Right ventricle myocardium superior (tissue), 1 donor: ENCODE measurements at regions not wholly inside any gene's neighbourhood (a gene's known extent, or its start where the extent isn't known, plus 50 kb on each side); places are given as distances from the start of the nearest gene placed in this dataset.
A peak's percentile ranks its signal among the peaks of the same experiment; 100 is the strongest.

Experiments used
- ATAC-seq: fragments of 200-7000 bp; cut with Tn5 transposase; one replicate; pipeline ENCODE4 v1.9.1; 2020; ENCODE audit warnings: mild to moderate bottlenecking; ENCODE audit not compliant: poor library complexity
- DNase-seq: peaks from one replicate; pipeline ENCODE4 v3.0.0-alpha.2; 2020
- intact Hi-C: fragments of 100-400 bp; cut with DNase I; formaldehyde crosslinking; loops from one replicate; pipeline ENCODE4 v1.11.2; 2022
- donor health status: DM: no; HTN: yes; CAD: no; lungs with severe emphysema.

DNA sequence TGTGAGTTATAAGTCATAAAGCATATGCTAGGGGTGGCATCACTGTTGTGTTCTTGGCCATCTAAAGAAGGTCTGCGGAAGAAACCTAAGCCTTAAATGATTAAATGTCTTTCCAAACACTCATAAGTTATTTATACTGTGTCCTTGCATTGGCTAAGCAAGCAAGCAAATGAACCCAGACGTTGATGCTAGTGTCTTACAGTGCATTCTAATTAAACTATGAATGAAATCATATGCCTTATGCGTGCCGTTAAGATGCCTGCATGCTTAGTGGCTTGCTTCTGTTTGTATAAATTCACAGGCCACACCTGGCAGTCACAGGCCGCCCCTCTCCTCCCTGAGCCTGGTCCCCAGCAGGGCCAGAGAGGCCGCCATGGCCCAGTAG is 49.9 kb downstream of the RIN2 start:
- intact Hi-C loops: no loop called here
- ATAC-seq (no peak), DNase-seq (no peak)

DNA sequence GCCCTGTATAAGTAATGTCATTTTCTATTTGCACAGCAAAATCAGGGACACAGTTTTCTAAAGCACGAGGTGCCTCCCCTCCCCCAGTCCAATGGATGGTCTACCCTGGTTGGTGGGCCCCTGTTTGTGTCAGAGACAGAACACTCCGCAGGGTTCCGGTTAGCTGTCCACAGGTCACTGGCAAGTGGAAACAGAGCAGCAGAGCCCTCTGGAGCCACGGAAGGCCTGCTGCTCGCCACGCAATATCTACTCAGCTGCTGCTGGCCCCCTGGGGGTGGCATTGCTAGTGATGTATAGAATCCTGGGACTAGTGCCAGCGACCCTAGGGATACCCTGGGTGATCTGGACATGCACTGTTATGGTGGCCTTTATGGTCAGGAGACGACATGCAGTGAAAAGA is 50.4 kb downstream of the RIN2 start:
- intact Hi-C loops: no loop called here
- no peak for DNase-seq
- no peak for ATAC-seq

DNA sequence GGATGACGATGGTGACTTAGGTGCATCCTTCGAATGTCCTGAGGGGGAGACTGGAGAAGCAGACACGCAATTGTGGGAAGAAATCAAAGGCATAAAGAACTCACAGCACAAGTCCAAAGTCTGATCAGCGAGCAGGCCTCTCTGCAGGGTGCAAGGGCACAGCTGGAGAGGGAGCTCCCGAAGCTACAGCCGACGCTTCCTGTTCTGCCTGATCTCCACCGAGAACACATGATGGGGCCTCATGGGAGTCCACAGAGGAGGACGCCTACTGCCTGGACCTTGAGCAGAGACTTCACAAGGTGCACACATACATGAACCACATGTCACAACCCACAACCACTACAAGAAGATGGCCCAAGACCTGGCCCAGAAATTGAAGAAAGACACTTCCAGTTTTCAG is 51.4 kb downstream of the RIN2 start:
- intact Hi-C loops: no loop called here
- ATAC-seq: no peak
- DNase-seq: no peak

GRCh38 chr20:19811231-19811630 is 53.2 kb downstream of the RIN2 start:
- ATAC-seq (no peak), DNase-seq (no peak)
- intact Hi-C loops: no loop called here

DNA sequence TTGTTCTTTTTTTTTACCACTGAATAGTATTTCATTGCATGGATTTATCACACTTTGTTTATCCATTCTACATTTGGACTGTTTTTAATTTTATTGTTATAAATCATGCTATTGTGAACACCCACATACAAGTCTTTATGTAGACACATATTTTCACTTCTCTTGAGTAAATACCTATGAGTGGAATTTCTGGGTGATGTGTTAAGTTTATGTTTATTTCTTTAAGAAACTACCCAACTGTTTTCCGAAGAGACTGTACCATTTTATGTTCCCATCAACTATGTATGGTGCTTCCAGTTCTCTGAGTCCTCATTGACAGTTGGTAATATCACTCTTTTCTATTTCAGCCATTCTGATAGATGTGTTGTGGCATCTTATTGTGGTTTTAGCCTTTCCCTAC is 54.0 kb downstream of the RIN2 start:
- intact Hi-C loops: no loop called here
- no peak for DNase-seq
- ATAC-seq: no peak

GRCh38 chr20:19812696-19813095 is 54.6 kb downstream of the RIN2 start:
- intact Hi-C loops: no loop called here

DNA sequence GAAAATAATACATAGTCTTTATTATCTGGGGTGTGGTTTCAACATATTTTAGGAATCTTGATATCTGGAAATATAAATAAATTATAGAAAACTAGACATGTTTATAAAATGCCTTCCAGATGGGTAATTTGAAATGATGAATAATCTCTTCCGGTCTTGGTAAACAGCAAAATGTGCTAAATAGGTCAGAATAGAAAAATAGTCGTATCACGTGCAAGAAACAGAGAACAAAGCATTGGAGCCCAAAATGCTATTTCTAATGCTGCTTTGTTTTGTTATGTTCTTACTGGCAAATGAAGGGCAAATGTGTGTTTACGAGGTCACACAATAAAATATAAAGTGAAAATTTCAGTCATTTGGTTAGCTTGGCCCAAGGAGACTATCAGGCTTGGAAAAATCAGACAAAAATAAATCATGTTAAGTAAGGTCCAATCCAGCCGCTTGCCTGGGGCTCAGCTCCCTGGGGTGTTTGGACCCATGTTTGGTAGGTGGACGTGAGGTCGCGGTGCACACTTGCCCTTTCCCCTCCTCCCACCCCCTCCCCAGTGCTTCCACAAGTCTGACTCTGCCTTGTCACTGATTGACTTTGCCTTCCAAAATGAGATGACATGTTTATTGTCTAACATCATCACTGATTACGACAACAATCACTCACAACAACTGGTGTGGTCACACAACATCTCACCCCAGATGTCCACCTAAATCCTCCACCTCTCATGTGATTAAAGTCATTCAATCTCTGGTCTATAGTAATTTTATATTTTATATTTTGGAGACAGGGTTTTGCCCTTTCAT is 56.0 kb downstream of the RIN2 start:
- DNase-seq (no peak), ATAC-seq (no peak)
- intact Hi-C loops: no loop called here

More at GRCh38 chr20:19812696-19813095, 54.6 kb downstream of the RIN2 start:
- DNase-seq: no peak
- ATAC-seq: no peak

DNA sequence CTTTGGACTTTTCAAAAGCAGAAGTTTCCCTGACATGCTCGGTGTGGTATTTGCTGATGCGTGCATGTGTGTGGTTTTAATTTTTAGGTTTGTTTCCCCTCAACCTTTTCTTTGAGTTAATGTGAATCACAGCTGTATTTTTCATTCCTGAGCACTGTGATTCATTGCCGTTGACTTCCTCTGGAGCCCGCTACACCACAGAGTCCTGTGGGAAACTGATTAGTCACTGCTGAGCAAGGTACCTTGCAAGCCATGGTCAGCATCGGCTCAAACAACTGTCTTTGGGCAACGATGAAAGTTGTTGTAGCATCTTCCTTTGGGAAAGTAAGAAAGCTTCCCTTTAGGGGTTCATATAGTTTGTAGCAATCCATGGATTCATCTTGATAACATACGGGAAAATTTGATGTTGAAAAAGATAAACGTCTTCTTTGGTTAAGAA is 57.5 kb downstream of the RIN2 start:
- ATAC-seq (peak; percentile 80), DNase-seq (no peak)
- intact Hi-C loops: no loop called here

DNA sequence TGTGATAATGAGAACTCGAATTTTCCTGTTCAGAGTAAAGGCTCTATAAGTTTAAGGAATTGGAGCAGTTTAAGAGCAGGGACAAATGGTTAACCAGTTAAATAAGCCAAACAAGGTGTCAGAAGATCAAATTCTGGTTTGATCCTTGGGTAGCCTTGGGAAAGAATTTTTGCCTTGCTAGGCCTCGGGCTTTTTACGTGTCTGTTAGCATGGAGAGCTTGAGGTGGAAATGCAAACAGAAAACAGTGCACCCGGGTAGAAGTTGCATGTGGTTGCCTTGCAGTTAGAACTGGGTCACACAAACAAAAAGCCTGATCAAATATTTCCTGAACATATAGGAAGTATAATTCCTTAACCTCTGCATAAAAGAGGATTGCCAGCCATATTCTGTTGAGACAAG is 58.3 kb downstream of the RIN2 start:
- DNase-seq (no peak), ATAC-seq (no peak)
- intact Hi-C loops: no loop called here

DNA sequence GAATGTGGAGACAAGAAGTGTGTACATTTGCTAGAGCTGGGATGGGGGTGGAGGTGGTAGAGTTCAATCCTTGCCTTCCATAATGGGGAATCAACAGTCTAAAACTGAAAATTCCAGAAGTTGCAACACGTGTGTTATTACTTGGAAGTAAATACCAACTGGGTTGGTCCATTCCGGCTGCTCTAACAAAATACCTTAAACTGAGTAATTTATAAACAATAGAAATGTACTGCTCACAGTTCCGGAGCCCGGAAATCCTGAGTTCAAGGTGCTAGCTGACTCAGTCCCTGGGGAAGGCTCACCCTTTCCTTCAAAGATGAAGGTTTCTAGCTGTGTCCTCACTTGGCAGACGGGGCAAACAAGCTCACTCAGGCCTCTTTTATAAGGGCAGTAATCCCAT is 59.0 kb downstream of the RIN2 start:
- DNase-seq (no peak), ATAC-seq (peak; percentile 45)
- intact Hi-C loops: no loop called here

- no peak for DNase-seq
- intact Hi-C loops: no loop called here
- ATAC-seq: no peak
These were observed 61.1 kb downstream of the RIN2 start for GRCh38 chr20:19819149-19819548.

DNA sequence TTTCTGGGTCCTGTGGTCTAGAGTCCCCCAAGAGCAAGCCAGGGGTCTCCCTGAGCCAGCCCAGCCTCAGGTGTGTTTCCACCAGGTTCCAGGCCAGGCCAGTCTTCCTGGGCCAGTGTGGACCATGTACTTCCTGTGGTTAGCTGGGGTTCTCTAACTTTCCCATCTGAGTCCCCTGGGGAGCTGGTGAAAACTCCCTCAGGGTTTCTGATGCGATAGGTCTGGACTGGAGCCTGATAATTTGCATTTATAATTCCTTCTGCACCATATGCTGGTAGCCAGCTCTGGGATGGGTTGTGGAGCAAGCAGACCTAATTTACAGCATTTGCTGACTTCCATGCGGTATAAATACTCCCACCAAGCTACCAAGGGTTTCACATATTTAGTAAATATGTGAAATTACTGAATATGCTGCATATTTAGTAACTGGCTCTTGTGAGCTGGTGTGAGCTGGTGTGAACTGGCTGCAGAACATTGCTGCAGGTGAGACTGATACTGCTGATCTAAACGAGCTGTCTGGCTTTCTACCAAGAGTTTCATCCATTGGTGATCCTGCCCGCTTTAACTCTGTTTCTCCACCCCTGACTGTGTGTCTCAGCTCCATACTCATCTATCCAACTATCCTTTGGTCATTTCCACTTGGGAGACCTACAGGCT is 62.6 kb downstream of the RIN2 start:
- DNase-seq (no peak), ATAC-seq (no peak)
- intact Hi-C loops: no loop called here

DNA sequence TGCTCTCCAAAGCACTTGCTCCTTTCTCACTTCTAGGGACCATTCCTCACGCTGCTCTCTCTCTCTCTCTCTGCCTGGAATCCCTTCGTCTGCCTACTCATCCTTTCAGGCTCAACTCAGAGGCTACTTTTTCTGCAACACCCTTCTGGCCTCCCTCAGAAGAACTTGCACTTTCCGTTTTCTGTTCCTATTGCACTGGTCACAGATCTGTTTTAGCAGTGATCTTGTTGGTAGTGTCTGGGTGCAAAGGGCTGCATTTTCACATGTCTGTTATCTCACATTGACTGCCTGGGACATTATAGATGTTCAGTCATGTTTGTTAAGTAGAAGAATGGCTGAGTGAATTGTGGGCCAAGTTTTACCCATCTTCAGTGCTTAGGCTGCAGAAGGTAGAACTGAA is 63.5 kb downstream of the RIN2 start:
- no peak for ATAC-seq
- no peak for DNase-seq
- intact Hi-C loops: no loop called here

DNA sequence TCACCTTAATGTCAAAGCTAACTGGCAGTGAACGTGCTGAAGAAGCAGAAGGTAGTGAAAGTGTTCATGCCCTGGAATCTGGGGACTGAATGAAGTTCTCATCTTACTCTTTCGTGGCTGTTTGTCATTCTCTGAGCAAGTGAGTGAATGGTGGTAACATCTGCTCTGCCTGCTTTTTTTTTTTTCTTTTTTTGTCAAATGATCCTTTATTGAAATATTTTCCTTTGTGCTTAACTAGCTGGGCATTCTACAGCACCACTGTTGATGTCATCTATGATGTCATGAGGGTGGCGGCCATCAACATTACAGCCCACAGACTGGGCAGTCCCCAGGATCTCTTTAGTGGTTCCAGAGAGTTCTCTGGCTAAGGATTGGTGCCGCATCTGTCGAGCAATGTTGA is 65.2 kb downstream of the RIN2 start:
- intact Hi-C loops: no loop called here
- DNase-seq (no peak), ATAC-seq (no peak)

DNA sequence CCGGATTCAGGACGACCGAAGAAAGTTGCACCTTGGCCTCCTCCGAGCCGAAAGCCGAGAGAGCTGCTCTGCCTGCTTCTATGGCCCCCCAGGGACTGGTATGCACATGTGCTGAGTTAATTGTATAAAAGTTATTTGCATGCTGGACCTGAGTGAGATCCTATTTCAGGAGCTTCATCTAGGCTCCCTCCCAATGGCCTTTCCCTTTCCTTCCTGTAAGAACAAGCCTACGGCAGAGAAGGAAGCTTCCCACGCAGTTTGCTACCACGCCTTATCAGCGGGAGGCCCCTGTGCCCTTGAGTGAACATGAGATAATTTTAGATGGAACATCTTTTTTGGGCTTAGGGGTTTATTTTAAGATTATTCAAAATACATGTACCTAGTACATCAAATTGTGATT is 65.9 kb downstream of the RIN2 start:
- DNase-seq (no peak), ATAC-seq (peak; percentile 63)
- intact Hi-C loops: no loop called here

- intact Hi-C loops: no loop called here
These were observed 66.8 kb downstream of the RIN2 start for GRCh38 chr20:19824861-19825260.

DNA sequence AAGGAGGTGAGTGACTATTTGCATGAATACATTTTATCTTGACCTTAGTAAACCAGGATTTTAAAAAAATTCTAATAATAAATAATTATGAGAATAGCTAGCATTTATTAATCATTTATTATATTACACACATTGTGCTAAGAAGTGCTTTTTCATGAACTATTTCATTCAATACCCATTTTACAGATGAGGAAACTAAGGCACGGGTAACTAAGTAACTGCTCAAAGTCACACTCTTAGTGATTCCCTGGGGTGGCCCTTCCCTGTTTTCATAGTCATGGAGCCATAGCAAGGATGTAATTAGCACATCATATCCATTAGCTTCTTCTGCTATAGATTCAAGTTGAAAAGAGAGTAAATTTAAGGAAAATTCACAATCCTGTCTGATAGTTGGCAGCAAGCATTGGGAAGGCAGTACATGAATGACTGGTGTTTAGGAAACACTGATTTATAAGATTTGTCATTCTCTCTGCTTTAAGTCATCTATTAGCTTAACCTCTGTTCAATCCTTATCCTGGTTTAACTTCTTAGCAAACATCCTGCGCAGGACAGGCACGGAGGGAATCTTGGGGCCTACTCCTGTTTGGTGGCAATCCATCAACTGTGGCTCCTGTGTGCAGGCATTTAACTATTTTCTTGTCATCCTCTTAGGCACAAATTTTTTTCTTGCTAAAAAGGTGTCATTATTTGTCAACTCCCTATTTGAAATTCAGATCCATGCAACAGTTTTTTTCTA is 68.3 kb downstream of the RIN2 start:
- intact Hi-C loops: no loop called here
- DNase-seq (no peak), ATAC-seq (no peak)

More at GRCh38 chr20:19824861-19825260, 66.8 kb downstream of the RIN2 start:
- no peak for DNase-seq
- no peak for ATAC-seq

DNA sequence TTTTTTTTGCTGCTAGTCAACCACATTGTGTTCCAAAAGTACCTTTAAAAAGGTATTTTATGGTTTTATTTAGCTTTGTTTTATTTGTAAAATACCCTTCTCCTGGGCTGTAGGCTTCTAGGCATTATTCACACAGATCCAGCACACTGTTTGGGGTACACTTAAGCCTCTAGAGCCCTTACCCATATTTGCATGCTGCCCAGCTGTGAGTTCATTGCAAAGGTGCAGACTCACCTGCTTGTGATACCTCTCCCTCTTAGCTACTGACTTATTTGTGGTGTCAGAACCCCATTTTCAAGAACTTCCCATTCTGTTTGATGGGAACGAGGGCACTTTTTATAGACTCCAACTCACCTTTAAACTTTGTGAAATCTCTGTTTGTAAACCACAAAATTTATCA is 69.8 kb downstream of the RIN2 start:
- ATAC-seq: no peak
- DNase-seq: no peak
- intact Hi-C loops: no loop called here

DNA sequence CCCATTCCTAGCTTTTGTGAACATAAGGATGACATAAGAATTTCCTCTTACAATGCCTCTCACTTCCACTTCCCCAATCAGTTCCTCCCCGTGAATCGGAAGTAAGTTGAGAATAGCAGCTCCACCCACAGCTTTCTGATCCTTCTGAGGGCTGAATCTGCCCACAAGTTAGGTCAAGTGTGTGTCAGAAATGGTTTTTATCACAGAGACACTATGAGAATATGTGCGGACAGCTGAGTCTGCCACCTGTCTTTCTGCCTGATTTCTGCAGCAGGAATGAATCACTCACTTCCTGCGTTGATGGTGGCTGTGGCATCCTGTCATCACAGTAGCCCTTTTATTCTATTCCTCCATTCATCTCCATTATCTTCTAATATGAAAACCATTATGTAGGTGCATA is 70.2 kb downstream of the RIN2 start:
- DNase-seq (no peak), ATAC-seq (peak; percentile 71)
- intact Hi-C loops: no loop called here

GRCh38 chr20:19830211-19830785 is 72.2 kb downstream of the RIN2 start:
- ATAC-seq: no peak
- no peak for DNase-seq
- intact Hi-C loops: no loop called here
